GM23248 (cell line): ENCODE measurements at regions not wholly inside any gene's neighbourhood (a gene's known extent, or its start where the extent isn't known, plus 50 kb on each side); places are given as distances from the start of the nearest gene placed in this dataset.

Experiments used
- DNase-seq: peaks from one replicate; pipeline ENCODE4 v3.0.0-alpha.2; 2015
- H2AFZ ChIP-seq: fragments of 200-600 bp; sonication (generic); 2 replicates; pipeline ENCODE4 v1.6.1; 2016; ENCODE audit warnings: antibody characterized with exemption
- H3F3A ChIP-seq: fragments of 200-600 bp; sonication (generic); 2 replicates; pipeline ENCODE4 v1.6.1; 2016; ENCODE audit warnings: mild to moderate bottlenecking, antibody characterized with exemption, mixed run types; ENCODE audit not compliant: insufficient read depth
- H3K27ac ChIP-seq: fragments of 200-600 bp; sonication (generic); 2 replicates; pipeline ENCODE4 v1.5.1; 2016; ENCODE audit warnings: mild to moderate bottlenecking
- H3K27me3 ChIP-seq: fragments of 200-600 bp; sonication (generic); replicated peaks from 2 replicates; pipeline ENCODE4 v1.6.1; 2016; ENCODE audit warnings: mild to moderate bottlenecking; ENCODE audit not compliant: insufficient read depth
- H3K36me3 ChIP-seq: fragments of 200-600 bp; sonication (generic); 2 replicates; pipeline ENCODE4 v1.6.1; 2016; ENCODE audit warnings: low read depth, mild to moderate bottlenecking
- H3K4me1 ChIP-seq: fragments of 200-600 bp; sonication (generic); 2 replicates; pipeline ENCODE4 v1.6.1; 2016; ENCODE audit warnings: mild to moderate bottlenecking; ENCODE audit not compliant: insufficient read depth
- H3K4me2 ChIP-seq: fragments of 200-600 bp; sonication (generic); one replicate; pipeline ENCODE4 v1.6.1; 2016; ENCODE audit warnings: mild to moderate bottlenecking; ENCODE audit not compliant: unreplicated experiment
- H3K4me3 ChIP-seq: fragments of 200-600 bp; sonication (generic); 2 replicates; pipeline ENCODE4 v1.5.1; 2016; ENCODE audit warnings: mild to moderate bottlenecking
- H3K79me2 ChIP-seq: fragments of 200-600 bp; sonication (generic); 2 replicates; pipeline ENCODE4 v1.6.1; 2016; ENCODE audit warnings: mild to moderate bottlenecking; ENCODE audit not compliant: insufficient read depth
- H3K9ac ChIP-seq: fragments of 200-600 bp; sonication (generic); 2 replicates; pipeline ENCODE4 v1.6.1; 2016; ENCODE audit warnings: mild to moderate bottlenecking
- H3K9me2 ChIP-seq: fragments of 200-600 bp; sonication (generic); 2 replicates; pipeline ENCODE4 v1.6.1; 2016; ENCODE audit warnings: mixed run types, mild to moderate bottlenecking, moderate library complexity; ENCODE audit not compliant: insufficient read depth
- H3K9me3 ChIP-seq: fragments of 200-600 bp; sonication (generic); one replicate; pipeline ENCODE4 v1.6.1; 2017; ENCODE audit warnings: low read depth
- H4K20me1 ChIP-seq: fragments of 200-600 bp; sonication (generic); 2 replicates; pipeline ENCODE4 v1.6.0; 2016; ENCODE audit not compliant: insufficient read depth
- EZH2 ChIP-seq: fragments of 200-600 bp; sonication (generic); IDR thresholded peaks from 2 replicates; pipeline ENCODE4 v1.6.1; 2018; ENCODE audit warnings: antibody characterized with exemption, mild to moderate bottlenecking; ENCODE audit not compliant: insufficient read depth, poor library complexity, severe bottlenecking
- EZH2phosphoT487 ChIP-seq: fragments of 200-600 bp; sonication (generic); IDR thresholded peaks from 2 replicates; pipeline ENCODE4 v1.6.1; 2018; ENCODE audit warnings: antibody characterized with exemption, moderate library complexity, mild to moderate bottlenecking, low read depth; ENCODE audit not compliant: insufficient read depth
- WGBS, 2 experiments: methylation state at CpG; one replicate each; pipeline ENCODE4 v1.1.6; 2015 to 2017; ENCODE audit warnings: low lambda C conversion rate in 2 of 2, low coverage in 1 of 2; ENCODE audit errors: missing lambda C conversion rate in 2 of 2; 5-methylcytosine and 5-hydroxymethylcytosine counted together
- in situ Hi-C: fragments of 300-500 bp; cut with MboI; formaldehyde crosslinking; loops from 2 replicates; pipeline ENCODE4 v1.15.0; 2020

DNA sequence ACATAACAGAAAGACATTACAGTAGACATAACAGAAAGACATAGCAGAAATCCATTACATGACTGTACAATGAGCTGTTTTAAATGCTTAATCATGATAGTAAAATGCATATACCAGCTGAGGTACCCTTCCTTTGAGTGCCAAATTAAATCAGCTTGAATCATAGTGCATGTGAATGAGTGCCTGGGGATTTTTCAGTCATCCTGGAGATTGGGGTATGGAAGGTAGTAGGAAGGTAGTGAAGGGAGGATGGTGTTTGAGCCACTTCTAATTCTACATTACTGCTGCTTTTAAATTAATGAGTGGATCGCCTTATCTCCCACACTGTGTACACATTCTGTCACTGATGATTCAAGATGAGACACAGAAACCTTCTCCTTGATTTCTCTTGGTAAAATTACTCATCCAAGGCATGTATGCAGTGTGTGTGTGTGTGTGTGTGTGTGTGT, 534.2 kb downstream of the LRFN5 start:
- in situ Hi-C loops: no loop called here
- H2AFZ ChIP-seq: no peak overlapping the region
- no peaks in the 10 kb centered on the region for H3K9me2 ChIP-seq
- H3K79me2 ChIP-seq: no peaks in the 10 kb centered on the region
- peaks cover 20% of the 10 kb centered on the region for H3K4me1 ChIP-seq
- H4K20me1 ChIP-seq: no peaks in the 10 kb centered on the region
- 0 to 5% methylated on average over 1 of the region's 1 CpG for WGBS, 2 experiments
- H3K27ac ChIP-seq: peak overlapping the region; percentile 65
- no peak for TF ChIP-seq EZH2phosphoT487
- TF ChIP-seq EZH2: no peak
- H3K9me3 ChIP-seq: no peaks in the 10 kb centered on the region
- peaks cover 19% of the 10 kb centered on the region for H3F3A ChIP-seq
- no peaks in the 10 kb centered on the region for H3K27me3 ChIP-seq
- H3K9ac ChIP-seq: no peak overlapping the region
- H3K36me3 ChIP-seq: no peaks in the 10 kb centered on the region
- peak; percentile 86 for DNase-seq
- H3K4me2 ChIP-seq: peak overlapping the region; percentile 47
- H3K4me3 ChIP-seq: no peak overlapping the region

DNA sequence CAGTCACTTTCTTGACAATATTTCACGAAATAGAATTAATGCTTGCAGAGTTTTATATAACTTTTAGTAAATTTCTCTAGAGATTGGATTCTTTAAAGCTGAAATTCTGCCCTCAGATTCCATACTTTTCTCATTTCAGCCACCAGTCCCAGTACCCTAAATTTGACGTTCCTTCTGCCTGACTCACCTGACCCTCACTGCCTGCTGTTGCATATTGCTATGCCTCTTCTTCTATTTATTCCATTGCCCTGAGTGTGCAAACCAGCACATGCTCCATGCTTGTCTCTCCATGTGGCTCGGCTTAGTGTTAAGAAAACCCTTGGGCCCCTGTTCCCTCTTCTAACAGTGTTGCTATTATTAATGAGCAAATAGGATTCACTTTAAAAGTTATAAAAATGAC, 533.3 kb downstream of the LRFN5 start:
- Histone ChIP-seq H3F3A (peaks cover 19% of the 10 kb centered on the region), H4K20me1 (no peaks in the 10 kb centered on the region), H3K4me1 (peaks cover 20% of the 10 kb centered on the region), H2AFZ (no peak overlapping the region), H3K36me3 (no peaks in the 10 kb centered on the region), H3K4me3 (no peak overlapping the region), H3K4me2 (peak overlapping the region; percentile 4), H3K27ac (peak overlapping the region; percentile 65), H3K9ac (no peak overlapping the region), H3K9me3 (no peaks in the 10 kb centered on the region), H3K9me2 (no peaks in the 10 kb centered on the region), H3K27me3 (no peaks in the 10 kb centered on the region), H3K79me2 (no peaks in the 10 kb centered on the region)
- in situ Hi-C loops: no loop called here
- DNase-seq: peak; percentile 5
- WGBS, 2 experiments: 93 to 97% methylated on average over 3 of the region's 3 CpGs
- TF ChIP-seq EZH2 (no peak), EZH2phosphoT487 (no peak)

DNA sequence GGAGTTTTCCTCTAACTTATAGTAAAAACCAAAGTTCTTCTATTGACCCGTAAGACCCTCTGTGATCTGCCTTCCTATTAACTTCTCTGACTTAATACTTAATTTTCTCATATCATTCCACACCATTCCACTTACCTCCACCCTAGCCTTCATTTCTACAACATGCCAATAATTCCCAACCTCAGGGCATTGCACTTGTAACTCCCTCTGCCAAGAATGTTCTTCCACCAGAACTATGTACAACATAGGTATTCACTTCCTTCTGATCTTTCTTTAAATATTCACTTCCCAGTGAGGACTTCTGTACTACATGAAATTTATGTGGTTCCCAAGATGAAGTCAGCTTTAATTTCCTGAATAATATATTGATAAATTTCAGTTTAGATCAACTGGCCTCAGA, 531.7 kb downstream of the LRFN5 start:
- Histone ChIP-seq H3K27ac (no peak overlapping the region), H4K20me1 (no peaks in the 10 kb centered on the region), H3K4me3 (no peak overlapping the region), H3K79me2 (no peaks in the 10 kb centered on the region), H3K4me1 (peaks cover 20% of the 10 kb centered on the region), H2AFZ (no peak overlapping the region), H3K9me2 (no peaks in the 10 kb centered on the region), H3K9me3 (no peaks in the 10 kb centered on the region), H3K36me3 (no peaks in the 10 kb centered on the region), H3K27me3 (no peaks in the 10 kb centered on the region), H3K9ac (no peak overlapping the region), H3F3A (peaks cover 19% of the 10 kb centered on the region), H3K4me2 (no peak overlapping the region)
- 93 to 94% methylated on average over 1 of the region's 1 CpG for WGBS, 2 experiments
- in situ Hi-C loops: no loop called here
- no peak for DNase-seq
- TF ChIP-seq EZH2 (no peak), EZH2phosphoT487 (no peak)

- Histone ChIP-seq H3K4me2 (no peak overlapping the region), H3F3A (no peaks in the 10 kb centered on the region), H3K9me3 (no peaks in the 10 kb centered on the region), H3K4me3 (no peak overlapping the region), H3K4me1 (no peaks in the 10 kb centered on the region), H3K36me3 (no peaks in the 10 kb centered on the region), H3K27me3 (no peaks in the 10 kb centered on the region), H2AFZ (no peak overlapping the region), H3K9me2 (no peaks in the 10 kb centered on the region; the same call in 1 of the 2 replicates), H3K79me2 (no peaks in the 10 kb centered on the region), H3K9ac (no peak overlapping the region), H3K27ac (no peak overlapping the region), H4K20me1 (no peaks in the 10 kb centered on the region)
- no peak for TF ChIP-seq EZH2
- DNase-seq: peak; percentile 18
- in situ Hi-C loops: no loop called here
These were observed 524.1 kb downstream of the LRFN5 start for GRCh38 chr14:42130815-42131214.

DNA sequence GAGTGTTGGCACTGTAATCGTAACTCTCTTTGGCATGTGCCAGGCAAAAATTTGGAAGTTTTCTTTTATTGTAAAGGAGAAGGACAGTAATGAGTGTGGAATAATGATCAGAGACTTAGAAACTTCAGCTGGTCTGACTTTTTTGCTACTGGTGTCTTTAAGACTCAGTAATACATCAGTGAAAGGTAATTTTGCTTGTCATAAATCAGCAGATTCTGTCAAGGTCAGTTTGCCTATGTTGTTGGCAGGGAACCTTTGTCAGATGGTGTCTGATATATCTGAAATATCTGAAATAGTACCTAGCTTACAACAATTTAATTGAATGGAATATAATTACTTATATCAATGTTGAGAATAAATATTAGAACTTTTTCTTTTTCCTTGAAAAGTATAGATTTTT, 516.9 kb downstream of the LRFN5 start:
- no peak for TF ChIP-seq EZH2phosphoT487
- no peak for TF ChIP-seq EZH2
- Histone ChIP-seq H3K4me3 (no peak overlapping the region), H3K9me2 (no peaks in the 10 kb centered on the region; the same call in 1 of the 2 replicates), H3K27ac (no peak overlapping the region), H4K20me1 (no peaks in the 10 kb centered on the region), H3K4me1 (no peaks in the 10 kb centered on the region), H3K9ac (no peak overlapping the region), H3K79me2 (no peaks in the 10 kb centered on the region), H3K27me3 (no peaks in the 10 kb centered on the region), H3K4me2 (no peak overlapping the region), H3F3A (no peaks in the 10 kb centered on the region), H3K9me3 (no peaks in the 10 kb centered on the region), H2AFZ (no peak overlapping the region), H3K36me3 (no peaks in the 10 kb centered on the region)
- DNase-seq: no peak
- 57 to 68% methylated on average over 1 of the region's 1 CpG for WGBS, 2 experiments
- in situ Hi-C loops: no loop called here
